ENCODE measurements at regions not wholly inside any gene's neighbourhood (a gene's known extent, or its start where the extent isn't known, plus 50 kb on each side); places are given as distances from the start of the nearest gene placed in this dataset.

- Mint-ChIP-seq H3K36me3 (ENCODE audit: low read depth) (no peaks in the 10 kb centered on the region), H3K27me3 (ENCODE audit: low read depth) (no peaks in the 10 kb centered on the region), H3K4me1 (ENCODE audit: low read depth) (no peaks in the 10 kb centered on the region), H3K9me3 (peaks cover 10% of the 10 kb centered on the region), H3K4me3 (ENCODE audit: low read depth) (no peak overlapping the region), H3K27ac (no peak overlapping the region)
- DNase-seq (ENCODE audit: low spot score) = no peak
- intact Hi-C loops (cut with micrococcal nuclease) = no loop called here
Observed at GRCh38 chr12:115626210-115626609, 651.3 kb downstream of the MED13L start.

GRCh38 chr12:115623764-115624334 is 653.6 kb downstream of the MED13L start:
- DNase-seq (ENCODE audit: low spot score) = no peak
- Mint-ChIP-seq H3K9me3 (peaks cover 13% of the 10 kb centered on the region), H3K36me3 (ENCODE audit: low read depth) (no peaks in the 10 kb centered on the region), H3K4me1 (ENCODE audit: low read depth) (no peaks in the 10 kb centered on the region), H3K27ac (no peak overlapping the region), H3K4me3 (ENCODE audit: low read depth) (no peak overlapping the region), H3K27me3 (ENCODE audit: low read depth) (no peaks in the 10 kb centered on the region)
- intact Hi-C loops (cut with micrococcal nuclease) = no loop called here

GRCh38 chr12:115623275-115623674 is 654.2 kb downstream of the MED13L start:
- no peaks in the 10 kb centered on the region for H3K4me1 Mint-ChIP-seq (ENCODE audit: low read depth)
- no peaks in the 10 kb centered on the region for H3K27me3 Mint-ChIP-seq (ENCODE audit: low read depth)
- H3K4me3 Mint-ChIP-seq (ENCODE audit: low read depth) = no peak overlapping the region
- no peak overlapping the region for H3K27ac Mint-ChIP-seq
- no peaks in the 10 kb centered on the region for H3K36me3 Mint-ChIP-seq (ENCODE audit: low read depth)
- H3K9me3 Mint-ChIP-seq = peaks cover 13% of the 10 kb centered on the region
- intact Hi-C loops (cut with micrococcal nuclease) = no loop called here
- DNase-seq (ENCODE audit: low spot score) = no peak

DNA sequence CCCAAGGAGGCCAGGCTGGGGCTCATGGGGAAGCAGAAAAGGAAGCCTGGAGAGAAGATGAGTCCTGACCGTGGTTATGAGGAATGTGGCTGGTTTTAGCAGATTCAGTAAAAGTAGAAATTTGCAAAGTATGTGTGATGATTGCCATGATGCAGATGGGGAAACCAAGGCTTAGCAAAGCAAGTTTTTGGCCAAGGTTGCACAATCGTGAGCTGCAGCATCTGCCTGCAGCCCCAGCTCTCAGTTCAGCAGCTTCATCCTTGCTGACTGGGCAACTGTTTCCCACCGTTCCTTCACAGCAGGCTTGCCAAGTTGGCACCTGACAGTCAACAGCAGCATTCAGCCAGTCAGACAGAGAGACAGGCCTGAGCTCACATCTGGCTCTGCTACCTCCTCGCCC is 656.7 kb downstream of the MED13L start:
- H3K36me3 Mint-ChIP-seq (ENCODE audit: low read depth) = no peaks in the 10 kb centered on the region
- DNase-seq (ENCODE audit: low spot score) = no peak
- H3K4me1 Mint-ChIP-seq (ENCODE audit: low read depth) = no peaks in the 10 kb centered on the region
- H3K27me3 Mint-ChIP-seq (ENCODE audit: low read depth) = no peaks in the 10 kb centered on the region
- no peak overlapping the region for H3K27ac Mint-ChIP-seq
- peaks cover 21% of the 10 kb centered on the region for H3K9me3 Mint-ChIP-seq
- H3K4me3 Mint-ChIP-seq (ENCODE audit: low read depth) = no peak overlapping the region
- intact Hi-C loops (cut with micrococcal nuclease) = no loop called here

GRCh38 chr12:115619889-115620288 is 657.6 kb downstream of the MED13L start:
- peaks cover 19% of the 10 kb centered on the region for H3K9me3 Mint-ChIP-seq
- intact Hi-C loops (cut with micrococcal nuclease) = no loop called here
- H3K27me3 Mint-ChIP-seq (ENCODE audit: low read depth) = no peaks in the 10 kb centered on the region
- no peaks in the 10 kb centered on the region for H3K36me3 Mint-ChIP-seq (ENCODE audit: low read depth)
- H3K27ac Mint-ChIP-seq = no peak overlapping the region
- H3K4me3 Mint-ChIP-seq (ENCODE audit: low read depth) = no peak overlapping the region
- H3K4me1 Mint-ChIP-seq (ENCODE audit: low read depth) = no peaks in the 10 kb centered on the region
- no peak for DNase-seq (ENCODE audit: low spot score)

DNA sequence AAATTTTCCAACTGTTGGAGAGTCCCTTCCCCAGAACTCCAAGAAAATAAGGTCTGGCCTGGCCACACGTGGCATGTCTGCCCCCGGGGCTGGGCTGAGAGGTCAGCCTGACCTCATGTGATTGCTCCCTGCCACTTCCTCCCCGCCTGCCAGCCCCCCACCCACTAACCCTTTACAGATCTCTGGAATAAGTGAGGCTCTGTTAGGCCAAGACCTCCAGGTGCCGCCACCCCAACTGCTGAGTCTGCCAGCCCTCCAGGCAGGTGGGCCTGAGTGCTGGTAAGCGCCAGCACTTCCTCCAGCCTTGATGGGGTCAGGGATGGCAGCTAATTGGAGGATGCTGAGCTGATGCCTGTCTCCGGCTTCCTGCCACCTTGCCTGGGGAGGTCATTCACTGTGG is 658.4 kb downstream of the MED13L start:
- H3K27ac Mint-ChIP-seq = no peak overlapping the region
- no peaks in the 10 kb centered on the region for H3K36me3 Mint-ChIP-seq (ENCODE audit: low read depth)
- H3K27me3 Mint-ChIP-seq (ENCODE audit: low read depth) = no peaks in the 10 kb centered on the region

DNA sequence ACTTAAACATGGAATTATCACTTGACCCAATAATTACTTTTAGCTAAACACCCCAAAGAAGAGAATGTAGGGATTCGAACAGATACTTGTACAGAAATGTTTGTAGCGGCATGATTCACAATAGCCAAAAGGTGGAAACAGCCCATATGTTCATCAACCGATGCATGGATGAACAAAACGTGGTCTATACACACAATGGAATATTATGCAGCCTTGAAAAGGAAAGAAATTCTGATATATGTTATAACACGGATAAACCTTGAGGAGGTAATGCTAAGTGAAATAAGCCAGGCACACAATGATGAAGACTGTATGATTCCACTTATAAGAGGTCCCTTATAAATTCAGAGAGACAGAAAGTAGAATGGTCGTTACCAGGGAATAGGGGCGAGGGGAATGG is 659.4 kb downstream of the MED13L start:
- Mint-ChIP-seq H3K9me3 (peaks cover 16% of the 10 kb centered on the region), H3K4me1 (ENCODE audit: low read depth) (no peaks in the 10 kb centered on the region), H3K4me3 (ENCODE audit: low read depth) (no peak overlapping the region), H3K27me3 (ENCODE audit: low read depth) (no peaks in the 10 kb centered on the region), H3K27ac (no peak overlapping the region), H3K36me3 (ENCODE audit: low read depth) (no peaks in the 10 kb centered on the region)
- no peak for DNase-seq (ENCODE audit: low spot score)
- intact Hi-C loops (cut with micrococcal nuclease) = no loop called here

More for the DNA sequence above, 658.4 kb downstream of the MED13L start:
- H3K9me3 Mint-ChIP-seq = peaks cover 16% of the 10 kb centered on the region
- H3K4me1 Mint-ChIP-seq (ENCODE audit: low read depth) = no peaks in the 10 kb centered on the region
- intact Hi-C loops (cut with micrococcal nuclease) = no loop called here
- no peak overlapping the region for H3K4me3 Mint-ChIP-seq (ENCODE audit: low read depth)
- no peak for DNase-seq (ENCODE audit: low spot score)

DNA sequence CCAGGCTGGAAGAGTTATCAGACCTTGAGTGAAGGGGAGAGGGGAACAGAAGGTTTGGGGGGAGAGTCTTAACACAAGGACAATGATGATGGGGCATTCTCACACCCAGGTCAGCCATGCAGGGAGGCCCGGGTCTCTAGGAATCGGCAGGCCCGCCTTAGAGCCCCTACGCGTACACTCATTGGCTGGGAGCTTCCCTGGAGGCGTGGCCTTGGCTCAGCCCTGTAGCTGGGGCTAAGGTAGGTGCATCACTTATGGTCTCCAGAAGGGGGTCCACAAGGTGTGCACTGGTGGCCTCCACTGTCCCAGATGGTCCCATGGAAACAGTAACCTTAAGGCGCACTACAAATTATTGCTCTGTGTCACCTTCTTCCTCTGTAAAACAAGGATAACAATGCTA is 660.1 kb downstream of the MED13L start:
- H3K4me3 Mint-ChIP-seq (ENCODE audit: low read depth) = no peak overlapping the region
- intact Hi-C loops (cut with micrococcal nuclease) = no loop called here

DNA sequence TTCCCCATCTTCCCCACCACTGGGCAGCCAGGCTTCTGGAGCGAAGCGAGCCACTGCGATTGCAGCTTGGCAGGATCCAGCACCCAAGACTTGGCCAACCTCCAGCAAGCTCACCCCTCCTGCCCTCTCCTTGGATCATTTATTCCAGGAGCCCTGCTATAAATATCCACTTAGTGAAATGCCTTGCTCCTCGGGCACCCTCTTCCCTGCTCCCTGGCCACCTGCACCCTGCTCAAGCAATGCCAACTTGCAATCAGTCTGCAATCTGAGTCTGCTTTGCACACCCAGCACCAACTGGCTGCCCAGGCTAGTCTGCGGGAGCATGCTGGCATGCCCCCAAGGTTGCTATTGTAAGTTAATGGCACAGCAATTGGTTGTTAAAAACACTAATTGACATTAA is 666.0 kb downstream of the MED13L start:
- Mint-ChIP-seq H3K36me3 (ENCODE audit: low read depth) (no peaks in the 10 kb centered on the region), H3K27ac (no peak overlapping the region), H3K9me3 (peaks cover 4% of the 10 kb centered on the region), H3K4me1 (ENCODE audit: low read depth) (no peaks in the 10 kb centered on the region), H3K4me3 (ENCODE audit: low read depth) (no peak overlapping the region), H3K27me3 (ENCODE audit: low read depth) (no peaks in the 10 kb centered on the region)
- intact Hi-C loops (cut with micrococcal nuclease) = no loop called here
- no peak for DNase-seq (ENCODE audit: low spot score)

More for the DNA sequence above, 660.1 kb downstream of the MED13L start:
- Mint-ChIP-seq H3K27ac (no peak overlapping the region), H3K36me3 (ENCODE audit: low read depth) (no peaks in the 10 kb centered on the region), H3K4me1 (ENCODE audit: low read depth) (no peaks in the 10 kb centered on the region), H3K27me3 (ENCODE audit: low read depth) (no peaks in the 10 kb centered on the region), H3K9me3 (peaks cover 16% of the 10 kb centered on the region)
- no peak for DNase-seq (ENCODE audit: low spot score)

GRCh38 chr12:115609347-115609746 is 668.1 kb downstream of the MED13L start:
- Mint-ChIP-seq H3K4me3 (ENCODE audit: low read depth) (no peak overlapping the region), H3K27me3 (ENCODE audit: low read depth) (no peaks in the 10 kb centered on the region), H3K27ac (no peak overlapping the region), H3K36me3 (ENCODE audit: low read depth) (no peaks in the 10 kb centered on the region), H3K4me1 (ENCODE audit: low read depth) (no peaks in the 10 kb centered on the region), H3K9me3 (peaks cover 4% of the 10 kb centered on the region)
- intact Hi-C loops (cut with micrococcal nuclease) = no loop called here
- no peak for DNase-seq (ENCODE audit: low spot score)

DNA sequence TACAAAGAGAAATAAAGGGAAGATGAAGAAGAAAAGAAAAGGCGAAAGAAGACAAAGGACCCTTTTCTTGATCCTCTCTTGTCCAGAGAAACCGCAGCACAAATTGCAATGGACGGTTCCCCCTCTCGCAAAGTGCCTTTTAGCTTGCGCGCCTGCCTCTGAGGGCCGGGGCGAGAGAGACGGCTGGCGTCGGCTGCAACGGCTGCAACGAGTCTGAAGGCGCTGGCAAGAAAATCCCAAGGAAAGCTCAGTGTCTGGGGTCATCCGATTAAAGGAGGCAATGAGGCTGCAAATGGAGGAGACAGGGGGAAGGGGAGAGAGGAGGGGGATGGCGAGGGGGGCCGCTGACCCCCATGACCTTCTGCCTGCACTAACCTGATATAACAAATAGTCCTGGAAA is 671.5 kb downstream of the MED13L start:
- intact Hi-C loops (cut with micrococcal nuclease) = no loop called here
- Mint-ChIP-seq H3K9me3 (peaks cover 4% of the 10 kb centered on the region), H3K4me3 (ENCODE audit: low read depth) (no peak overlapping the region), H3K36me3 (ENCODE audit: low read depth) (no peaks in the 10 kb centered on the region), H3K27ac (no peak overlapping the region), H3K27me3 (ENCODE audit: low read depth) (no peaks in the 10 kb centered on the region), H3K4me1 (ENCODE audit: low read depth) (no peaks in the 10 kb centered on the region)
- DNase-seq (ENCODE audit: low spot score) = no peak

DNA sequence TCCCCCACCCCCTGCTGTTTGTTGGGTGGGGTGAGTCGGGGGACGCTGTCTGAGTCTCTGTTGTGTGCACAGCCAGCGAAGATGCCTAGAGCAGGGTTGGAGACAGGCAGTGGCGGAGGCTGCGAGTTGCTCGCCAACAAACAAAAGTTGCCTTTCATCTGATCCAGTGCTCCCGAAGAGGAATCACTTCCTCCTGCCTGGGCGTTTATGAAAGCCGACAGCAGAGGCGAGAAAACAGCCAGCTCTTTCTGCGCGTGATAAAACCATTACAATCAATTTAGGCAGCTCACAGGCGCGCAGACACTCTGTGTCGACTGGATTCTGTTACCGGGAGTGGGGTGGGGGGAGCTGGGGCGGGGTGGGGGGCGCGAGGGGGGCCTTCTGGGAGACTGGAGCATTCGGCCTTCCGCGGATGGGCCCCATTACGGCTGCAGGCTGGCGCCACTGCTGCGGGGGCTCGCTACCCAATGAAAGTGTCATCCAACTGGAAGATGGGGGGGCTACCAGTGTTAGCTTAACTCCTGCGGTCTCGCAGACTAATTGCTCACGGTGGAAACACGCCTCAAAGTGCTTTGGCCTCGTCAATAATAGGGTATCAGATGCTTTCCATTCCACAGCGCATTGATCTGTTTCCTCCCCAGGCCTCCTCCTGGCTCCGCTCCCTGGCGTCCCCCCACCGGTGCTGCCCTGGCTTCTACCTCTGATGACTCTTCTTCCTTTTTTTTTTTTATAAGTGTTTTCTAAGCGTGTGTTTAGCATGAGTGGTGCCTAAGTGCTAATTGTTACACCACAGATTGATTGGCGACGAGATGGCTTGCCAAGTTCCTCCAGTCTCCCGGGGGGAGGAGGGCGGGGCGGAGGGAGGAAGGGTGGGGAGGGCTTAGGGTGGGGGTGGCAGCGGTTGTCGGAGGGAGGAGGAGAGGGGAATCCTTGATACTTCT is 678.4 kb downstream of the MED13L start:
- H3K4me3 Mint-ChIP-seq (ENCODE audit: low read depth) = no peak overlapping the region
- no peak overlapping the region for H3K27ac Mint-ChIP-seq
- DNase-seq (ENCODE audit: low spot score) = no peak
- no peaks in the 10 kb centered on the region for H3K36me3 Mint-ChIP-seq (ENCODE audit: low read depth)
- peaks cover 3% of the 10 kb centered on the region for H3K27me3 Mint-ChIP-seq (ENCODE audit: low read depth)
- peaks cover 18% of the 10 kb centered on the region for H3K9me3 Mint-ChIP-seq
- intact Hi-C loops (cut with micrococcal nuclease) = no loop called here
- no peaks in the 10 kb centered on the region for H3K4me1 Mint-ChIP-seq (ENCODE audit: low read depth)

- no peak overlapping the region for H3K4me3 Mint-ChIP-seq (ENCODE audit: low read depth)
- DNase-seq (ENCODE audit: low spot score) = no peak
- no peaks in the 10 kb centered on the region for H3K36me3 Mint-ChIP-seq (ENCODE audit: low read depth)
- no peak overlapping the region for H3K27ac Mint-ChIP-seq
- intact Hi-C loops (cut with micrococcal nuclease) = no loop called here
- H3K9me3 Mint-ChIP-seq = peaks cover 18% of the 10 kb centered on the region
- H3K27me3 Mint-ChIP-seq (ENCODE audit: low read depth) = peaks cover 3% of the 10 kb centered on the region
- H3K4me1 Mint-ChIP-seq (ENCODE audit: low read depth) = no peaks in the 10 kb centered on the region
Observed at GRCh38 chr12:115597157-115597712, 680.3 kb downstream of the MED13L start.

Measured in activated T-helper 2 cell treated with anti-CD3 and anti-CD28 coated beads, Interferon-gamma antibody, Interleukin-2, Interleukin-4, amounts not matched to agents 10 μg/mL and 5 μg/mL and 100 μg/mL, durations not matched to agents 14 hours and 24 hours and 36 hours (primary cell).